Heart right ventricle (tissue), 16 donors: ENCODE measurements at regions not wholly inside any gene's neighbourhood (a gene's known extent, or its start where the extent isn't known, plus 50 kb on each side); places are given as distances from the start of the nearest gene placed in this dataset.

Source experiments
- ATAC-seq, 8 donors: fragments of 200-7000 bp; cut with Tn5 transposase; one replicate each; pipeline ENCODE4 v1.9.1; 2020; ENCODE audit warnings: mild to moderate bottlenecking in 8 of 8, moderate library complexity in 8 of 8, moderate number of reproducible peaks in 1 of 8
- DNase-seq, 2 donors: peaks; one replicate each; pipeline ENCODE4 v3.0.0-alpha.2; 2020
- H3K27ac ChIP-seq, 10 donors: fragments of 200-600 bp; sonication (generic) in 2 of 10; one replicate each; pipeline versions ENCODE4 v1.5.0 to v1.8.0; 2020 to 2022; ENCODE audit warnings: mild to moderate bottlenecking in 3 of 10
- H3K27me3 ChIP-seq, 7 donors: fragments of 200-600 bp; one replicate each; pipeline ENCODE4 v1.8.0; 2021 to 2022; ENCODE audit warnings: mild to moderate bottlenecking in 2 of 7
- H3K36me3 ChIP-seq, 9 donors: fragments of 200-600 bp; sonication (generic) in 1 of 9; one replicate each; pipeline versions ENCODE4 v1.5.0 to v1.8.0; 2020 to 2022; ENCODE audit warnings: mild to moderate bottlenecking in 2 of 9
- H3K4me1 ChIP-seq, 9 donors: fragments of 200-600 bp; sonication (generic) in 1 of 9; one replicate each; pipeline versions ENCODE4 v1.5.0 to v1.8.0; 2020 to 2022; ENCODE audit warnings: mild to moderate bottlenecking in 4 of 9
- H3K4me3 ChIP-seq, 10 donors: fragments of 200-600 bp; sonication (generic) in 2 of 10; one replicate each; pipeline versions ENCODE4 v1.5.0 to v1.8.0; 2020 to 2022; ENCODE audit warnings: mild to moderate bottlenecking in 7 of 10, moderate library complexity in 2 of 10
- H3K9me3 ChIP-seq, 11 donors: fragments of 200-600 bp in 10 of 11; sonication (generic) in 2 of 11; one replicate each; pipeline versions ENCODE4 v1.5.0 to v1.8.0; 2013 to 2022; ENCODE audit warnings: mild to moderate bottlenecking in 2 of 11, control low read depth in 1 of 11, moderate library complexity in 1 of 11
- CTCF ChIP-seq, 9 donors: fragments of 200-600 bp; sonication (generic) in 2 of 9; IDR thresholded peaks; one replicate each; pipeline versions ENCODE4 v1.5.0 to v1.8.0; 2021 to 2022; ENCODE audit warnings: antibody characterized with exemption in 9 of 9, mild to moderate bottlenecking in 5 of 9, moderate library complexity in 1 of 9
- WGBS, 2 donors: extraction: QIAGEN DNeasy Blood & Tissue Kit; methylation state at CpG; one replicate each; pipeline ENCODE4 v1.1.7; 2013; ENCODE audit warnings: inconsistent platforms in 1 of 2; 5-methylcytosine and 5-hydroxymethylcytosine counted together
- intact Hi-C, 10 donors: fragments of 100-400 bp; cut with DNase I; formaldehyde crosslinking; loops; one replicate each; pipeline versions ENCODE4 v1.11.1 to v1.14.2; 2022
- donor health status: Arrhythmogenic right ventricular cardiomyopathy.
- donor health status: ischemic (EF 13 %, LVEDD 7.1; RV severe dilation, severe dysfunction).
- donor health status: healthy with polysubstance abuse.
- donor health status: DM: no; HTN: yes; CAD: no.
- donor health status: DM: no; HTN: no; CAD: no.
- donor health status: ischemic (EF 25% LVEDD 6.9; RV normal size, moderate dysfunction).
- donor health status: ischemic (EF 25% LVEDD 5.7; RV mildly dilated, moderate dysfunction).
- donor health status: healthy.
- donor health status: DM: yes; HTN: yes; CAD: no.
- donor health status: Ischemic cardiomyopathy.
- donor health status: ischemic (EF 35%, LVEDD 5.7; RV mildly dilated, moderate dysfunction).
- donor health status: nonischemic (EF 11% LVEDD 7.7; RV severe dilation, severe dysfunction).
- donor health status: DM: yes; HTN: yes; CAD: no.
- donor health status: PGD.
- donor health status: ischemic (EF 29% LVEDD 5.4; RV normal size, mild dysfunction).
- donor health status: nonischemic (EF 23%, LVEDD 6.1; RV moderate dilation, normal function).

GRCh38 chr6:165844232-165844631, 181.2 kb upstream of the PDE10A start:
- ATAC-seq (no peak), DNase-seq (no peak)
- intact Hi-C loops: loop anchor here in 2 of 10 donors (10.0 kb wide), 2 partner anchors 79 to 179 kb away; partner anchors contain the start of gene PDE10A (in 1 of the 2)
- no peak overlapping the region for H3K4me3 ChIP-seq
- H3K27me3 ChIP-seq: peaks cover 0 to 20% (median 0%) of the 10 kb centered on the region in 7 donors
- no peak overlapping the region for H3K27ac ChIP-seq
- H3K9me3 ChIP-seq: no peaks in the 10 kb centered on the region
- WGBS, 2 donors: 91 to 94% methylated on average over 5 of the region's 5 CpGs
- H3K4me1 ChIP-seq: peaks cover 0 to 16% (median 7%) of the 10 kb centered on the region in 9 donors
- TF ChIP-seq CTCF (IDR thresholded peaks at IDR 0.05): no peak
- H3K36me3 ChIP-seq: no peaks in the 10 kb centered on the region

- WGBS, 2 donors: 89 to 91% methylated on average over 11 of the region's 11 CpGs
- Histone ChIP-seq H3K36me3 (no peaks in the 10 kb centered on the region), H3K27me3 (peaks cover 0 to 20% (median 0%) of the 10 kb centered on the region in 7 donors), H3K4me3 (no peak overlapping the region), H3K27ac (no peak overlapping the region), H3K4me1 (peaks cover 0 to 16% (median 7%) of the 10 kb centered on the region in 9 donors), H3K9me3 (no peaks in the 10 kb centered on the region)
- ATAC-seq (no peak), DNase-seq (no peak)
- no peak for TF ChIP-seq CTCF (IDR thresholded peaks at IDR 0.05)
- intact Hi-C loops: loop anchor here in 2 of 10 donors (10.0 kb wide), 2 partner anchors 79 to 179 kb away; partner anchors contain the start of gene PDE10A (in 1 of the 2)
Measured at GRCh38 chr6:165843568-165844113, 180.6 kb upstream of the PDE10A start.

GRCh38 chr6:165843121-165843520, 180.1 kb upstream of the PDE10A start:
- H3K4me3 ChIP-seq: no peak overlapping the region
- H3K27ac ChIP-seq: no peak overlapping the region
- ATAC-seq (peak in 1 of 8 donors; percentile 33), DNase-seq (no peak)
- H3K36me3 ChIP-seq: no peaks in the 10 kb centered on the region
- intact Hi-C loops: loop anchor here in 2 of 10 donors (10.0 kb wide), 2 partner anchors 78 to 178 kb away; partner anchors contain the start of gene PDE10A (in 1 of the 2)
- peaks cover 0 to 16% (median 7%) of the 10 kb centered on the region in 9 donors for H3K4me1 ChIP-seq
- no peak for TF ChIP-seq CTCF (IDR thresholded peaks at IDR 0.05)
- WGBS, 2 donors: 74 to 75% methylated on average over 5 of the region's 5 CpGs
- H3K9me3 ChIP-seq: no peaks in the 10 kb centered on the region
- H3K27me3 ChIP-seq: peaks cover 0 to 20% (median 0%) of the 10 kb centered on the region in 7 donors

GRCh38 chr6:165842281-165842936, 179.4 kb upstream of the PDE10A start:
- intact Hi-C loops: loop anchor here in 2 of 10 donors (10.0 kb wide), 2 partner anchors 78 to 178 kb away; partner anchors contain the start of gene PDE10A (in 1 of the 2)
- ATAC-seq (no peak), DNase-seq (no peak)
- no peak for TF ChIP-seq CTCF (IDR thresholded peaks at IDR 0.05)
- no peaks in the 10 kb centered on the region for H3K9me3 ChIP-seq
- no peak overlapping the region for H3K27ac ChIP-seq
- 82 to 85% methylated on average over 12 of the region's 12 CpGs for WGBS, 2 donors
- H3K4me3 ChIP-seq: no peak overlapping the region
- peaks cover 0 to 15% (median 7%) of the 10 kb centered on the region in 9 donors for H3K4me1 ChIP-seq
- peaks cover 0 to 20% (median 0%) of the 10 kb centered on the region in 7 donors for H3K27me3 ChIP-seq
- no peaks in the 10 kb centered on the region for H3K36me3 ChIP-seq
